A673 (cell line): ENCODE measurements at regions not wholly inside any gene's neighbourhood (a gene's known extent, or its start where the extent isn't known, plus 50 kb on each side); places are given as distances from the start of the nearest gene placed in this dataset.

Experiments used
- BruUV-seq: library from RNA; stranded (reverse); fragments of 400-500 nt; replicated peaks from 2 replicates; lab custom pipeline; 2021; lab: Mats Ljungman, UMichigan
- CTCF ChIA-PET: fragments of 300-600 bp; sonication (Branson Sonifier 250); formaldehyde crosslinking; loops from one replicate; lab custom pipeline; 2022; ENCODE audit warnings: antibody characterized with exemption; lab: Charles Lee
- POLR2A ChIA-PET: fragments of 300-600 bp; sonication (Branson Sonifier 250); formaldehyde crosslinking; loops from one replicate; lab custom pipeline; 2022; ENCODE audit warnings: antibody characterized with exemption; ENCODE audit not compliant: low non-redundant PET; lab: Charles Lee
- DNase-seq: peaks from one replicate; pipeline ENCODE4 v3.0.0-alpha.2; 2015; ENCODE audit warnings: low spot score
- H3K27ac ChIP-seq: fragments of 200-600 bp; sonication (generic); 2 replicates; pipeline ENCODE4 v1.5.1; 2016; ENCODE audit warnings: mixed run types, low read depth, mild to moderate bottlenecking, mixed read lengths, antibody characterized with exemption, low read length; ENCODE audit not compliant: poor library complexity, severe bottlenecking
- H3K27me3 ChIP-seq: fragments of 200-600 bp; sonication (generic); replicated peaks from 2 replicates; pipeline ENCODE4 v1.6.1; 2017; ENCODE audit warnings: mixed run types, low read depth, mild to moderate bottlenecking, mixed read lengths, antibody characterized with exemption, low read length; ENCODE audit not compliant: insufficient read depth, poor library complexity
- H3K36me3 ChIP-seq: fragments of 200-600 bp; sonication (generic); 2 replicates; pipeline ENCODE4 v1.6.1; 2016; ENCODE audit warnings: mixed run types, mild to moderate bottlenecking, mixed read lengths, antibody characterized with exemption, low read length; ENCODE audit not compliant: insufficient read depth, poor library complexity, severe bottlenecking
- H3K4me1 ChIP-seq: fragments of 200-600 bp; sonication (generic); 2 replicates; pipeline ENCODE4 v1.6.1; 2017; ENCODE audit warnings: mixed run types, mild to moderate bottlenecking, mixed read lengths, antibody characterized with exemption, low read length; ENCODE audit not compliant: insufficient read depth, poor library complexity, severe bottlenecking
- H3K4me3 ChIP-seq: fragments of 200-600 bp; sonication (generic); 2 replicates; pipeline ENCODE4 v1.5.1; 2016; ENCODE audit warnings: low read depth, mixed run types, mild to moderate bottlenecking, mixed read lengths, low read length; ENCODE audit not compliant: poor library complexity, severe bottlenecking
- H3K9me3 ChIP-seq: fragments of 200-600 bp; sonication (generic); 2 replicates; pipeline ENCODE4 v1.6.1; 2016; ENCODE audit warnings: mixed run types, low read depth, mild to moderate bottlenecking, mixed read lengths, antibody characterized with exemption, low read length; ENCODE audit not compliant: poor library complexity, severe bottlenecking
- EZH2 ChIP-seq: fragments of 200-600 bp; sonication (generic); IDR thresholded peaks from 2 replicates; pipeline ENCODE4 v1.6.1; 2017; ENCODE audit warnings: borderline replicate concordance, low read depth, mild to moderate bottlenecking, mixed read lengths, antibody characterized with exemption, low read length; ENCODE audit not compliant: poor library complexity, severe bottlenecking
- intact Hi-C: fragments of 100-400 bp; cut with micrococcal nuclease; formaldehyde crosslinking; loops from one replicate; pipeline ENCODE4 v1.10.0; 2022; ENCODE audit not compliant: unreplicated experiment
- TF ChIP-seq, protein P1 (sequence below): fragments of 300-800, 200-600 bp; sonication (generic); conservative IDR thresholded peaks from 2 replicates; pipeline ENCODE4 v1.5.1; 2017; ENCODE audit warnings: low read depth, mild to moderate bottlenecking, antibody characterized with exemption, low read length, moderate library complexity, mixed read lengths

DNA sequence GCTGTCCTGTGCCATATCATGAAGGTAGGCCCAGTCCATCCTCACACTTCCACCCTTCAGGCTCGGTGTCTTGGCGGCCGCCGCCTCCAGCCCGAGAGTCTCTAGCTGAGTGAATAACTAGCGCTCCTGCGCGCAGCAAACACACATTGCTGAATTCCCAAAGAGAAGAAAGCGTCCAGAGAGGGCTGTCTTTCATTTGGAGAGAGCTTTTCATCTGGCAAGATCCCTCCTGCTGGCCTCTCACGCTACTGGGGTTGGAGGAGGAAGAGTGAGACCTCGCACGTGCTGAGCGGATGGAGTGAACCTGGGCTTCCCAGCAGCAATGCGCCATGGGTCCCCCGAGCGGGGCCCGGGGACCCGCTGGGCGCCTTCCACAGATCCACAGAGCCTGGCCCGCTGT, 73.2 kb downstream of the NCR2 start:
- Histone ChIP-seq H3K36me3 (no peaks in the 10 kb centered on the region), H3K27ac (no peak overlapping the region), H3K27me3 (no peaks in the 10 kb centered on the region), H3K4me3 (no peak overlapping the region), H3K4me1 (no peaks in the 10 kb centered on the region), H3K9me3 (no peaks in the 10 kb centered on the region)
- ChIA-PET CTCF (interaction anchor here (1.5 kb wide), 1 partner anchor 16 kb away, joined by 6 read pairs; no protein-coding TSS in a partner anchor), POLR2A (no interaction called here)
- intact Hi-C loops: no loop called here
- no peak for DNase-seq
- TF ChIP-seq, protein P1, sequence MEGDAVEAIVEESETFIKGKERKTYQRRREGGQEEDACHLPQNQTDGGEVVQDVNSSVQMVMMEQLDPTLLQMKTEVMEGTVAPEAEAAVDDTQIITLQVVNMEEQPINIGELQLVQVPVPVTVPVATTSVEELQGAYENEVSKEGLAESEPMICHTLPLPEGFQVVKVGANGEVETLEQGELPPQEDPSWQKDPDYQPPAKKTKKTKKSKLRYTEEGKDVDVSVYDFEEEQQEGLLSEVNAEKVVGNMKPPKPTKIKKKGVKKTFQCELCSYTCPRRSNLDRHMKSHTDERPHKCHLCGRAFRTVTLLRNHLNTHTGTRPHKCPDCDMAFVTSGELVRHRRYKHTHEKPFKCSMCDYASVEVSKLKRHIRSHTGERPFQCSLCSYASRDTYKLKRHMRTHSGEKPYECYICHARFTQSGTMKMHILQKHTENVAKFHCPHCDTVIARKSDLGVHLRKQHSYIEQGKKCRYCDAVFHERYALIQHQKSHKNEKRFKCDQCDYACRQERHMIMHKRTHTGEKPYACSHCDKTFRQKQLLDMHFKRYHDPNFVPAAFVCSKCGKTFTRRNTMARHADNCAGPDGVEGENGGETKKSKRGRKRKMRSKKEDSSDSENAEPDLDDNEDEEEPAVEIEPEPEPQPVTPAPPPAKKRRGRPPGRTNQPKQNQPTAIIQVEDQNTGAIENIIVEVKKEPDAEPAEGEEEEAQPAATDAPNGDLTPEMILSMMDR: no peak
- TF ChIP-seq EZH2: no peak
- BruUV-seq: no TSS peak

DNA sequence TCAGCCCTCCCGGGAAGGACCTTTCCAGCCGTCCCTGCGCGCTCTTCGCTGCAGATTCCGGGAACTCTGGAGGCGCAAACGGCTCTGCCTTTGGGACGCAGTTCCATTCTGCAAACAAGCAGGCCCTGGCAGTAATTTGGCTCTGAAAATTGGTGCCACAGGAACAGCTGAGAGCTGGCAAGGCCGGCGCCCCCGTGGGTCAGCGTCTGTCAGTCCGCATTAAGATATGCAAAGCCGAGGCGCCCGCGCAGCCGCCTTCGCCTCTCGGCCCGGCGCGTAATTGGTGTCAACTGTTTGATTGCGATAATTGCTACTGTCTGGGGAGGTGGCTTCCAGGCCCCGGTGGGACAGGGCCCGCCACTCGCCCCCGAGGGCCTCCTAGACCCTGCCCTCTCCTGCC, 73.6 kb downstream of the NCR2 start:
- ChIA-PET CTCF (interaction anchor here (0.6 to 1.5 kb wide), 2 partner anchors 16 to 298 kb away, joined by 6 to 8 read pairs; no protein-coding TSS in a partner anchor), POLR2A (no interaction called here)
- intact Hi-C loops: no loop called here
- no peak overlapping the region for H3K4me3 ChIP-seq
- no peak overlapping the region for H3K27ac ChIP-seq
- no peaks in the 10 kb centered on the region for H3K27me3 ChIP-seq
- no peaks in the 10 kb centered on the region for H3K4me1 ChIP-seq
- BruUV-seq: no TSS peak
- H3K36me3 ChIP-seq: no peaks in the 10 kb centered on the region
- no peaks in the 10 kb centered on the region for H3K9me3 ChIP-seq
- no peak for DNase-seq
- TF ChIP-seq, protein P1: no peak
- TF ChIP-seq EZH2: no peak

DNA sequence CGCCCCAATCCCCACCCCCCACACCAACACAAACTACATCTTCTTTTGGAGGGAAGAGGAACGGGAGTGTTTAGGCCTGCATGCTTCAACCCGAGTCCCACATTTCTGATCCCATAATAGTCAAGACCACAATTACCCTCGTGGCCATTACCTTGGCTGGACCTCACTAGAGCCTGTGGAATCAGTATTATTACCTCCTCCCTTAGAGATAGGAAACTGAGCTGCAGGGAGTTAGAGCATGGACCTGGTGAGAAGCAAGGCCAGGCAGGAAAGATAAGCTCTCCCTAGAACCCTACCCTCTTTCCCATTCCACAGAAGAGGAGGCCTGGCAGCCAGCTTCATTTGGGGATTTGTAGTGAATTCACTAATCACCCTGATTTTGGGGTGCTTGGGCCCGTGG, 74.1 kb downstream of the NCR2 start:
- Histone ChIP-seq H3K27me3 (no peaks in the 10 kb centered on the region), H3K4me1 (no peaks in the 10 kb centered on the region), H3K27ac (no peak overlapping the region), H3K9me3 (no peaks in the 10 kb centered on the region), H3K4me3 (no peak overlapping the region), H3K36me3 (no peaks in the 10 kb centered on the region)
- intact Hi-C loops: no loop called here
- TF ChIP-seq, protein P1: no peak
- TF ChIP-seq EZH2: no peak
- no TSS peak for BruUV-seq
- CTCF ChIA-PET: interaction anchor here (0.6 kb wide), 1 partner anchor 297 kb away, joined by 8 read pairs; no protein-coding TSS in a partner anchor
- DNase-seq: no peak
- POLR2A ChIA-PET: no interaction called here
